Liver (tissue), 8 donors: ENCODE measurements at regions not wholly inside any gene's neighbourhood (a gene's known extent, or its start where the extent isn't known, plus 50 kb on each side); places are given as distances from the start of the nearest gene placed in this dataset.

Experiments used
- DNase-seq: peaks from one replicate; pipeline ENCODE4 v3.0.0-alpha.2; 2017; ENCODE audit warnings: low spot score
- H3K27ac ChIP-seq, 2 donors: one replicate each; pipeline ENCODE4 v1.7.0; 2013; ENCODE audit warnings: inconsistent platforms in 2 of 2, low read length in 2 of 2, control low read depth in 1 of 2, low read depth in 1 of 2, mild to moderate bottlenecking in 1 of 2
- H3K27me3 ChIP-seq, 4 donors: one replicate each; pipeline versions ENCODE4 v1.6.1 to v1.7.0; 2013; ENCODE audit warnings: low read length in 3 of 4, inconsistent platforms in 1 of 4, mild to moderate bottlenecking in 1 of 4, moderate library complexity in 1 of 4; ENCODE audit not compliant: control insufficient read depth in 4 of 4, insufficient read depth in 4 of 4
- H3K36me3 ChIP-seq, 4 donors: one replicate each; pipeline versions ENCODE4 v1.6.1 to v1.7.0; 2013; ENCODE audit warnings: low read length in 3 of 4, mild to moderate bottlenecking in 3 of 4, low read depth in 1 of 4, moderate library complexity in 1 of 4; ENCODE audit not compliant: control insufficient read depth in 4 of 4, insufficient read depth in 3 of 4
- H3K4me1 ChIP-seq, 4 donors: one replicate each; pipeline versions ENCODE4 v1.6.1 to v1.7.0; 2013; ENCODE audit warnings: low read length in 3 of 4, mild to moderate bottlenecking in 3 of 4, moderate library complexity in 1 of 4; ENCODE audit not compliant: control insufficient read depth in 4 of 4, insufficient read depth in 4 of 4
- H3K4me3 ChIP-seq, 3 donors: one replicate each; pipeline versions ENCODE4 v1.6.1 to v1.7.0; 2013; ENCODE audit warnings: low read length in 3 of 3, control low read depth in 1 of 3, low read depth in 1 of 3, mild to moderate bottlenecking in 1 of 3
- H3K9ac ChIP-seq, 2 donors: one replicate each; pipeline ENCODE4 v1.7.0; 2013; ENCODE audit warnings: low read length in 2 of 2, mild to moderate bottlenecking in 2 of 2, moderate library complexity in 2 of 2, control low read depth in 1 of 2, low read depth in 1 of 2
- H3K9me3 ChIP-seq, 4 donors: one replicate each; pipeline versions ENCODE4 v1.6.1 to v1.7.0; 2013; ENCODE audit warnings: low read length in 3 of 4; ENCODE audit not compliant: control insufficient read depth in 4 of 4
- CTCF ChIP-seq: fragments of 150-350 bp; IDR thresholded peaks from 2 replicates; pipeline ENCODE4 v1.5.1; 2017; ENCODE audit warnings: improper control_type of control experiment, low read depth, low read length; ENCODE audit not compliant: missing input control
- EGR1 ChIP-seq, 2 donors: IDR thresholded peaks; 2 replicates each; pipeline ENCODE4 v1.6.1; 2016 to 2018; ENCODE audit warnings: antibody characterized with exemption in 2 of 2, low read depth in 2 of 2
- FOXA2 ChIP-seq: IDR thresholded peaks from 2 replicates; pipeline ENCODE4 v1.6.1; 2016; ENCODE audit warnings: antibody characterized with exemption
- GABPA ChIP-seq, 2 donors: IDR thresholded peaks in 1 of 2; conservative IDR thresholded peaks in 1 of 2; 2 replicates each; pipeline ENCODE4 v1.6.1; 2016; ENCODE audit warnings: antibody characterized with exemption in 2 of 2, mild to moderate bottlenecking in 1 of 2, moderate library complexity in 1 of 2
- HNF4A ChIP-seq, 2 donors: conservative IDR thresholded peaks; 2 replicates each; pipeline ENCODE4 v1.6.1; 2016; ENCODE audit warnings: antibody characterized with exemption in 2 of 2, mild to moderate bottlenecking in 2 of 2
- HNF4G ChIP-seq: IDR thresholded peaks from 2 replicates; pipeline ENCODE4 v1.6.1; 2016; ENCODE audit warnings: antibody characterized with exemption
- JUND ChIP-seq, 2 donors: IDR thresholded peaks; 2 replicates each; pipeline ENCODE4 v1.6.1; 2016; ENCODE audit warnings: antibody characterized with exemption in 2 of 2
- MAX ChIP-seq: IDR thresholded peaks from 2 replicates; pipeline ENCODE4 v1.6.1; 2016; ENCODE audit warnings: antibody characterized with exemption
- TAF1 ChIP-seq: conservative IDR thresholded peaks from 2 replicates; pipeline ENCODE4 v1.6.1; 2016; ENCODE audit warnings: antibody characterized with exemption, mild to moderate bottlenecking
- ZBTB33 ChIP-seq: IDR thresholded peaks from 2 replicates; pipeline ENCODE4 v1.6.1; 2016; ENCODE audit warnings: antibody characterized with exemption
- WGBS: extraction: QIAGEN DNeasy Blood & Tissue Kit; methylation state at CpG from one replicate; pipeline ENCODE4 v1.1.7; 2013; 5-methylcytosine and 5-hydroxymethylcytosine counted together
- donor health status: healthy.
- donor health status: healthy.
- donor health status: healthy.
- donor health status: healthy.
- donor health status: healthy.

GRCh38 chr18:44175891-44176290 is 504.8 kb upstream of the SETBP1 start:
- DNase-seq = no peak
- Histone ChIP-seq H3K4me3 (no peak overlapping the region), H3K27ac (no peak overlapping the region), H3K9ac (no peak overlapping the region), H3K27me3 (no peaks in the 10 kb centered on the region), H3K9me3 (no peaks in the 10 kb centered on the region), H3K36me3 (no peaks in the 10 kb centered on the region), H3K4me1 (no peaks in the 10 kb centered on the region)
- WGBS = 88% methylated on average over 2 of the region's 2 CpGs
- TF ChIP-seq CTCF (no peak), ZBTB33 (no peak), HNF4A (conservative IDR thresholded peaks at IDR 0.05) (no peak), TAF1 (no peak), EGR1 (IDR thresholded peaks at IDR 0.05; ENCODE audit: low read depth in 2 of 2) (no peak)

- Histone ChIP-seq H3K27me3 (no peaks in the 10 kb centered on the region), H3K9ac (no peak overlapping the region), H3K4me1 (no peaks in the 10 kb centered on the region), H3K9me3 (no peaks in the 10 kb centered on the region), H3K4me3 (no peak overlapping the region), H3K36me3 (no peaks in the 10 kb centered on the region), H3K27ac (no peak overlapping the region)
- TF ChIP-seq FOXA2 (no peak), HNF4G (no peak), CTCF (no peak), JUND (IDR thresholded peaks at IDR 0.05) (no peak), GABPA (IDR thresholded peaks at IDR 0.05 in 1 of 2, conservative IDR thresholded peaks at IDR 0.05 in 1 of 2) (no peak)
- DNase-seq = no peak
- 69% methylated on average over 2 of the region's 2 CpGs for WGBS
These were observed 502.2 kb upstream of the SETBP1 start for GRCh38 chr18:44178476-44178875.

- no peaks in the 10 kb centered on the region for H3K36me3 ChIP-seq
- no peak overlapping the region for H3K4me3 ChIP-seq
- H3K27me3 ChIP-seq = no peaks in the 10 kb centered on the region
- no peaks in the 10 kb centered on the region for H3K4me1 ChIP-seq
- no peak for DNase-seq
- no peak for TF ChIP-seq MAX
- H3K9me3 ChIP-seq = no peaks in the 10 kb centered on the region
- 91% methylated on average over 10 of the region's 10 CpGs for WGBS
- no peak overlapping the region for H3K9ac ChIP-seq
- H3K27ac ChIP-seq = no peak overlapping the region
These were observed 501.0 kb upstream of the SETBP1 start for GRCh38 chr18:44179693-44180092.
